ENCODE measurements at regions not wholly inside any gene's neighbourhood (a gene's known extent, or its start where the extent isn't known, plus 50 kb on each side); places are given as distances from the start of the nearest gene placed in this dataset.

GRCh38 chr15:94749811-94750617, 518.7 kb downstream of the MCTP2 start:
- no peak for DNase-seq (ENCODE audit: low spot score)

- no peak for DNase-seq (ENCODE audit: low spot score)
These were observed 529.0 kb downstream of the MCTP2 start for GRCh38 chr15:94760348-94760747.

- no peak for DNase-seq (ENCODE audit: low spot score)
These were observed 530.2 kb downstream of the MCTP2 start for GRCh38 chr15:94761574-94761973.

- no peak for DNase-seq (ENCODE audit: low spot score)
These were observed 537.7 kb downstream of the MCTP2 start for GRCh38 chr15:94769089-94769488.

- no peak for DNase-seq (ENCODE audit: low spot score)
These were observed 538.8 kb downstream of the MCTP2 start for GRCh38 chr15:94770199-94770598.

GRCh38 chr15:94777037-94777436, 545.7 kb downstream of the MCTP2 start:
- DNase-seq (ENCODE audit: low spot score), result no peak

GRCh38 chr15:94778840-94779239, 547.5 kb downstream of the MCTP2 start:
- DNase-seq (ENCODE audit: low spot score), result no peak

GRCh38 chr15:94780166-94780565, 548.8 kb downstream of the MCTP2 start:
- no peak for DNase-seq (ENCODE audit: low spot score)

- DNase-seq (ENCODE audit: low spot score), result no peak
These were observed 553.7 kb downstream of the MCTP2 start for GRCh38 chr15:94785091-94785490.

- no peak for DNase-seq (ENCODE audit: low spot score)
These were observed 559.6 kb downstream of the MCTP2 start for GRCh38 chr15:94791008-94791407.

- no peak for DNase-seq (ENCODE audit: low spot score)
These were observed 560.1 kb downstream of the MCTP2 start for GRCh38 chr15:94791510-94791909.

- no peak for DNase-seq (ENCODE audit: low spot score)
These were observed 560.8 kb downstream of the MCTP2 start for GRCh38 chr15:94792196-94792595.

- DNase-seq (ENCODE audit: low spot score), result no peak
These were observed 561.8 kb downstream of the MCTP2 start for GRCh38 chr15:94793207-94793606.

- peak; percentile 4 for DNase-seq (ENCODE audit: low spot score)
These were observed 562.3 kb downstream of the MCTP2 start for GRCh38 chr15:94793641-94794040.

GRCh38 chr15:94804613-94805012, 573.3 kb downstream of the MCTP2 start:
- no peak for DNase-seq (ENCODE audit: low spot score)

GRCh38 chr15:94815110-94815731, 583.9 kb downstream of the MCTP2 start:
- DNase-seq (ENCODE audit: low spot score), result no peak

- DNase-seq (ENCODE audit: low spot score), result no peak
These were observed 584.6 kb downstream of the MCTP2 start for GRCh38 chr15:94815914-94816313.

- DNase-seq (ENCODE audit: low spot score), result no peak
These were observed 598.8 kb downstream of the MCTP2 start for GRCh38 chr15:94829887-94830884.

GRCh38 chr15:94834000-94834399, 602.6 kb downstream of the MCTP2 start:
- DNase-seq (ENCODE audit: low spot score), result no peak

GRCh38 chr15:94834494-94834893, 603.1 kb downstream of the MCTP2 start:
- DNase-seq (ENCODE audit: low spot score), result no peak

GRCh38 chr15:94838281-94838680, 606.9 kb downstream of the MCTP2 start:
- no peak for DNase-seq (ENCODE audit: low spot score)
